Activated naive CD4-positive, alpha-beta T cell treated with anti-CD3 and anti-CD28 coated beads for 36 hours (primary cell): ENCODE measurements at regions not wholly inside any gene's neighbourhood (a gene's known extent, or its start where the extent isn't known, plus 50 kb on each side); places are given as distances from the start of the nearest gene placed in this dataset.

Experiments
- CTCF ChIA-PET: fragments of 350-600 bp; sonication (Branson Sonifier 250); formaldehyde crosslinking; loops from one replicate; lab custom pipeline; 2021; ENCODE audit warnings: antibody characterized with exemption; lab: Charles Lee
- DNase-seq: peaks from one replicate; pipeline ENCODE4 v3.0.0-alpha.2; 2020
- H3K27ac Mint-ChIP-seq: one replicate; pipeline ENCODE4 v1.8.0; 2021; ENCODE audit warnings: mild to moderate bottlenecking, mixed read lengths
- H3K27me3 Mint-ChIP-seq: one replicate; pipeline ENCODE4 v1.8.0; 2021; ENCODE audit warnings: low read depth, mixed read lengths
- H3K36me3 Mint-ChIP-seq: one replicate; pipeline ENCODE4 v1.8.0; 2021; ENCODE audit warnings: low read depth, mixed read lengths
- H3K4me1 Mint-ChIP-seq: one replicate; pipeline ENCODE4 v1.8.0; 2021; ENCODE audit warnings: low read depth, mixed read lengths
- H3K4me3 Mint-ChIP-seq: one replicate; pipeline ENCODE4 v1.8.0; 2021; ENCODE audit warnings: mild to moderate bottlenecking, moderate library complexity, mixed read lengths
- H3K9me3 Mint-ChIP-seq: one replicate; pipeline ENCODE4 v1.8.0; 2021; ENCODE audit warnings: mixed read lengths
- intact Hi-C: fragments of 100-400 bp; cut with micrococcal nuclease; formaldehyde crosslinking; loops from one replicate; pipeline ENCODE4 v1.15.1; 2023

DNA sequence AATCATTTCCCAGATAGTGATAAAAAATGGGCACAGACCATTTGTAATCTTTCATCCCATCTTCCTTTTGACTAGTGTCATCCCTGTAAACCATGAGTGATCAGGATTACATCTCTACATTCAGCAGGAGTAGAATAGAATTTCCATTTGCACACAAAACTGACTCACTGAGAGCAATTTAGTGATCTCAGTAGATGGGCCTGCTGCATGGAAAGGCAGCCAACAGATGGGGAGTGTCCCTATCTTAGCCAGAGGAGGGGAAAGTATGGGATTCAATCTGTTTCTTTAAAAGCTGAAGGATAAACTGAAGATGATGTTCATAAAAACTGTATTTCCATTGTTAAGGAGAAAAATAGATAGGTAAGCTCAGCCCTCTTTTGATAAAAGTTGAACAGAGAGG lies 441.7 kb downstream of the ZNF521 start:
- H3K9me3 Mint-ChIP-seq: peaks cover 3% of the 10 kb centered on the region
- no peak for DNase-seq
- no peaks in the 10 kb centered on the region for H3K4me1 Mint-ChIP-seq
- H3K36me3 Mint-ChIP-seq: no peaks in the 10 kb centered on the region
- intact Hi-C loops: no loop called here
- H3K27me3 Mint-ChIP-seq: no peaks in the 10 kb centered on the region
- CTCF ChIA-PET: no interaction called here
- H3K27ac Mint-ChIP-seq: no peak overlapping the region
- H3K4me3 Mint-ChIP-seq: no peak overlapping the region

GRCh38 chr18:24913507-24914170 lies 438.3 kb downstream of the ZNF521 start:
- H3K27ac Mint-ChIP-seq: no peak overlapping the region
- H3K36me3 Mint-ChIP-seq: no peaks in the 10 kb centered on the region
- H3K4me3 Mint-ChIP-seq: no peak overlapping the region
- CTCF ChIA-PET: no interaction called here
- intact Hi-C loops: no loop called here
- DNase-seq: no peak
- no peaks in the 10 kb centered on the region for H3K4me1 Mint-ChIP-seq
- peaks cover 3% of the 10 kb centered on the region for H3K27me3 Mint-ChIP-seq
- no peaks in the 10 kb centered on the region for H3K9me3 Mint-ChIP-seq

- Mint-ChIP-seq H3K4me1 (no peaks in the 10 kb centered on the region), H3K4me3 (no peak overlapping the region), H3K27ac (no peak overlapping the region)
Observed at GRCh38 chr18:24914171-24914525, 437.8 kb downstream of the ZNF521 start.

DNA sequence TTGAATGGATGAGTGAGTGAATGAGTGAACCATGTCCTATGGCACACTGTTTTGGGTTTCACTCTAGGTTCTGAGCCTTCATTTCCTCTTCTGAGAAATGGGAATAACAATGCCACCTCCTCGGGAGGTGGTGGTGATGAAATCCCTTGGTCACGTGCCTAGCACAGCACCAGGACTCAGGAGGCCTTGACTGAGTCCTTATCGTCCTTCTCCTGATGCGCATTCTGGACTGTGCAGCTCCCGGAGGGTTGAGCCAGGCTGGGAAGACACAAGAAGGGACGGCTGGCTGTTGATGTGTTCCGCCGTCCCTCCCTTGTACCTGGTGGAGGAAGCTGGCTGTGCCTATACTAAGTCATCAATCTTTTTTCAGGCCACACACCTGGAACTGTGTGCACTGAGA lies 437.3 kb downstream of the ZNF521 start:
- no peak overlapping the region for H3K27ac Mint-ChIP-seq

More at GRCh38 chr18:24914171-24914525, 437.8 kb downstream of the ZNF521 start:
- intact Hi-C loops: no loop called here
- no peaks in the 10 kb centered on the region for H3K36me3 Mint-ChIP-seq
- CTCF ChIA-PET: no interaction called here
- peaks cover 3% of the 10 kb centered on the region for H3K27me3 Mint-ChIP-seq
- DNase-seq: no peak
- no peaks in the 10 kb centered on the region for H3K9me3 Mint-ChIP-seq

DNA sequence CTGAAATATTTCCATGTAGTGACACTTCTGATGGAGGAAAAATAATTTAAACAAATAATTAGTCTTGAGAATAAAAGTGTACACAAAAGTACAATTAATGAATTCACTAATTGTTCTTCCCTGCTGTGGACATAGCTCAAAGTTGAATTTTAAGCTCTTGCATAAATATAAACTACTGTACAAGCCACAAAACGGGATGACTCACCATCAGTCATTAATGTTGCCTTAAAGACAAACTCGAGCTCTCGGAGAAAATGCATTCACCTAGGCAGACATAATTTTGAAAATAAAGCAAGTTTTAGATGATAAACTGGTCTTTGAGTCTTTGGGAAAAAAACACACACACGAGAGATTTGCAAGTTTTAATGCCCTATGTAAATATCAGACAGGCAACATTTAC lies 436.4 kb downstream of the ZNF521 start:
- H3K4me1 Mint-ChIP-seq: no peaks in the 10 kb centered on the region
- CTCF ChIA-PET: no interaction called here
- no peaks in the 10 kb centered on the region for H3K9me3 Mint-ChIP-seq
- no peak overlapping the region for H3K27ac Mint-ChIP-seq
- peaks cover 3% of the 10 kb centered on the region for H3K27me3 Mint-ChIP-seq
- intact Hi-C loops: no loop called here
- H3K4me3 Mint-ChIP-seq: no peak overlapping the region
- no peak for DNase-seq
- no peaks in the 10 kb centered on the region for H3K36me3 Mint-ChIP-seq

More for the DNA sequence above, 437.3 kb downstream of the ZNF521 start:
- Mint-ChIP-seq H3K27me3 (peaks cover 3% of the 10 kb centered on the region), H3K9me3 (no peaks in the 10 kb centered on the region), H3K4me1 (no peaks in the 10 kb centered on the region), H3K4me3 (no peak overlapping the region), H3K36me3 (no peaks in the 10 kb centered on the region)
- CTCF ChIA-PET: no interaction called here
- DNase-seq: no peak
- intact Hi-C loops: no loop called here

- no peaks in the 10 kb centered on the region for H3K9me3 Mint-ChIP-seq
- H3K4me3 Mint-ChIP-seq: no peak overlapping the region
- no peak overlapping the region for H3K27ac Mint-ChIP-seq
- intact Hi-C loops: no loop called here
- no peaks in the 10 kb centered on the region for H3K4me1 Mint-ChIP-seq
- no peaks in the 10 kb centered on the region for H3K36me3 Mint-ChIP-seq
- H3K27me3 Mint-ChIP-seq: peaks cover 3% of the 10 kb centered on the region
- CTCF ChIA-PET: no interaction called here
- DNase-seq: no peak
Observed at GRCh38 chr18:24917767-24918166, 434.2 kb downstream of the ZNF521 start.

DNA sequence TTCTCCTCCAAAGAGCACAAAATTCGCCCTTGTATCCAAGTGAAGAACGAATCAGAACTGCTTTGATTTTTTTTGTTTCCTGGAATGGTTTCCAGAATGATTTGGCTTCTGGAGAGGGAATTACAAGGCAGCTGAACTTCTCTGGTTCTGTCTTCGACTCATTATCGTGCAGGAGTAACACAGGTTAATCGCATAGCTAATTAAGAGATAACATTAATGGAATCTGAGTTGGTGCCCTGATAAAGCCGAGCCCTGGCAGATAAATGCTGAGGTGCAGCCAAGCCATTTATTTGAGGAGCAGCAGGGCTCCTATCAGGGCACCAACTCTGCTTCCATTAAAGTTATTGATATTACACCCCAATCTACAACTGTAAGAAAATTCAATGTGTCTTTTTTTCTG lies 433.7 kb downstream of the ZNF521 start:
- Mint-ChIP-seq H3K9me3 (no peaks in the 10 kb centered on the region), H3K4me1 (no peaks in the 10 kb centered on the region), H3K27me3 (peaks cover 3% of the 10 kb centered on the region), H3K4me3 (no peak overlapping the region), H3K27ac (no peak overlapping the region), H3K36me3 (no peaks in the 10 kb centered on the region)
- CTCF ChIA-PET: no interaction called here
- no peak for DNase-seq
- intact Hi-C loops: no loop called here

GRCh38 chr18:24919181-24919797 lies 432.7 kb downstream of the ZNF521 start:
- no peaks in the 10 kb centered on the region for H3K9me3 Mint-ChIP-seq
- H3K4me1 Mint-ChIP-seq: no peaks in the 10 kb centered on the region
- no peak overlapping the region for H3K27ac Mint-ChIP-seq
- no peak overlapping the region for H3K4me3 Mint-ChIP-seq
- H3K36me3 Mint-ChIP-seq: no peaks in the 10 kb centered on the region
- H3K27me3 Mint-ChIP-seq: peaks cover 3% of the 10 kb centered on the region
- intact Hi-C loops: no loop called here
- DNase-seq: no peak
- CTCF ChIA-PET: no interaction called here

- intact Hi-C loops: no loop called here
- CTCF ChIA-PET: interaction anchor here (1.2 kb wide), 1 partner anchor 197 kb away, joined by 3 read pairs; no protein-coding TSS in a partner anchor
- Mint-ChIP-seq H3K4me3 (no peak overlapping the region), H3K36me3 (no peaks in the 10 kb centered on the region), H3K9me3 (no peaks in the 10 kb centered on the region), H3K4me1 (no peaks in the 10 kb centered on the region), H3K27ac (no peak overlapping the region), H3K27me3 (peaks cover 3% of the 10 kb centered on the region)
- no peak for DNase-seq
Observed at GRCh38 chr18:24922491-24922890, 429.5 kb downstream of the ZNF521 start.

GRCh38 chr18:24923138-24923537 lies 428.8 kb downstream of the ZNF521 start:
- Mint-ChIP-seq H3K27ac (no peak overlapping the region), H3K27me3 (peaks cover under 1% of the 10 kb centered on the region), H3K4me1 (no peaks in the 10 kb centered on the region), H3K36me3 (no peaks in the 10 kb centered on the region), H3K4me3 (no peak overlapping the region), H3K9me3 (no peaks in the 10 kb centered on the region)
- DNase-seq: no peak
- CTCF ChIA-PET: no interaction called here
- intact Hi-C loops: no loop called here

DNA sequence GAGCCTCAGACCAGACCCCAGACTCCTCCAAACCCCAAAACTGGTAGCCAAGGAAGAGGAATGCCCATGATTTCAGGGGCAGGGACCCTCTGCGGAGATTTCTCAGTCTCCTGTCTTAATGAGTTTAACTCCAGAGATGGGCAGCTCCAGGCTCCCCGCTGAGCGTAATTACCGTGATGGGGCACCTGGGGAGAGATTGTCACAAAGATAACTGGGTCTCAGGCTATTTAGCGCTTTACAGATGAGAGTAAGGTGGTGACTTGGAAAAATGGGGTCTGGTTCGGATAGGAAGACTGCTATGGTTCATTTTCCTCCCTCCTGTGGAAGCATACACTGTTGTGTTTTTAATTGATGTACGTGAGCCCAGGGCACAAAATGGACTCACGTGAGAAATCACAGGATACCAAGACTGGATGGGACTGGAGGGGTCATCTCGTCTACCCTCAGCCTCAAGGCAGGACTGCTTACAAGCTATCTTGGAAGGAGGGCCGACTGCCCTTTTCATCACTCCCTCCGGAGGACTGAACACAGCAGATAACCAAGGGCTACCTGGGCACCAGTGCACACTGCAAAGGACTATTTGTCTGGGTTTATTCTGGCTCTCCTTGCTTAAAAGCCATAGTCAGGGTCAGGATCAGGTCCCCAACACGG lies 427.8 kb downstream of the ZNF521 start:
- CTCF ChIA-PET: no interaction called here
- Mint-ChIP-seq H3K36me3 (no peaks in the 10 kb centered on the region), H3K4me1 (no peaks in the 10 kb centered on the region), H3K9me3 (no peaks in the 10 kb centered on the region), H3K27me3 (no peaks in the 10 kb centered on the region), H3K4me3 (no peak overlapping the region), H3K27ac (no peak overlapping the region)
- no peak for DNase-seq
- intact Hi-C loops: no loop called here

DNA sequence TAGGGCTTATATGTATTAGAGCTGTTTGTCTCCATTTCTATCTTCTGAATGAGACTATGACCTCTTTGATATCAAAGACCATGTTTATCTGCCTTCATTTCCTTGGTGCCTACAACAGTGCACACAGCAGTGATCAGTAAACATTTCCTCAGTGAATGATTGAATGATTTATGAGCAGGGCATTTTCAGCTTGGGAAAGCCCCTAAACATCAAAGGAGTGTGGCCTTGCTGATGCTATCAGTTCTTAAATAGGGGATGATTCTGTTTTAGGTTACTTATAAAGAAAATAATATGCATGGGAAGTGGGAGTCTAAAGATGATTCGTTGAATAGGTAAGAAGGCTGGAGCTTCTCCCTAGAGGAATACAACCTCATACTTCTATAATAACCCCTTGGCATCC lies 425.3 kb downstream of the ZNF521 start:
- Mint-ChIP-seq H3K4me1 (no peaks in the 10 kb centered on the region), H3K9me3 (no peaks in the 10 kb centered on the region), H3K27me3 (no peaks in the 10 kb centered on the region), H3K27ac (no peak overlapping the region), H3K36me3 (no peaks in the 10 kb centered on the region), H3K4me3 (no peak overlapping the region)
- no peak for DNase-seq
- intact Hi-C loops: no loop called here
- CTCF ChIA-PET: no interaction called here

- DNase-seq: no peak
- H3K27me3 Mint-ChIP-seq: no peaks in the 10 kb centered on the region
- no peak overlapping the region for H3K4me3 Mint-ChIP-seq
- H3K9me3 Mint-ChIP-seq: no peaks in the 10 kb centered on the region
- CTCF ChIA-PET: no interaction called here
- intact Hi-C loops: no loop called here
- no peak overlapping the region for H3K27ac Mint-ChIP-seq
- no peaks in the 10 kb centered on the region for H3K4me1 Mint-ChIP-seq
- no peaks in the 10 kb centered on the region for H3K36me3 Mint-ChIP-seq
Observed at GRCh38 chr18:24928301-24928878, 423.6 kb downstream of the ZNF521 start.
